ENCODE measurements at regions not wholly inside any gene's neighbourhood (a gene's known extent, or its start where the extent isn't known, plus 50 kb on each side); places are given as distances from the start of the nearest gene placed in this dataset.

DNA sequence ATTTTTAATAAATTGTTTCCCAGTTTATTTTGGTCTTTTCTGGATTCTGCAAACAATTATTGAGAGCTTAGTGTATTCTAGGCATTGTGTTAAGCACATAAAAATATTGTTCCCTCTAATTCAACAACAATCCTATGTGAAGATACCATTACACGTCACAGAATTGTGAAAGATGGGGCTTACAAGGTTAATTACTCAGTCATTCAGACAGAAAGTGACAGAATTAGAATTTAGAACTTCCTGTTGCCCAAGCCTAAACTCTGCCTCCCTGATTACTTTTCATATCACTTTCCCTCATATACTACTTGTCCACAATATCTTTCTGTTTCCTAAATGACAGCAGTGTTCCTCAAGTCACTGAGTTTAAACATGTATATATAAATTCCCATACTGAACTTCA, 186.7 kb upstream of the VEGFC start:
- no peak for DNase-seq (ENCODE audit: low spot score)

DNA sequence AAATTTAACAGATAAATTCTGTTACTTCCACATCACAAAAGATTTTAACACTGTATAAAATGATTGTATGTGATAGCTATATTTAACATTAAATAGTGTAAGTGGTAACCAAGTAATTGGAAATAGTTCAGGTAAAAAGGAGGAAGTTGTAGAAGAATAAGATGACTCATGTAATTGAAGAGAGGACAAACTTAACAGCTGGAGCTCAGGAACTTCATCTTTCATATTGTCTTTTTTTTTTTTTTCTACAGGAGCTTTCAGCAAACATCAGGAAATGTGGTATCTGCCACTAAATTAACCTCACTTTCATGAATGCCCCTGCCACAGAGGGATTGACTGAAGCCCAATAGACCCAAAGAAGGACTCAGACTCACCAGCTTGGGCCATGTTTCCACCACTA, 188.4 kb upstream of the VEGFC start:
- DNase-seq (ENCODE audit: low spot score) = no peak

DNA sequence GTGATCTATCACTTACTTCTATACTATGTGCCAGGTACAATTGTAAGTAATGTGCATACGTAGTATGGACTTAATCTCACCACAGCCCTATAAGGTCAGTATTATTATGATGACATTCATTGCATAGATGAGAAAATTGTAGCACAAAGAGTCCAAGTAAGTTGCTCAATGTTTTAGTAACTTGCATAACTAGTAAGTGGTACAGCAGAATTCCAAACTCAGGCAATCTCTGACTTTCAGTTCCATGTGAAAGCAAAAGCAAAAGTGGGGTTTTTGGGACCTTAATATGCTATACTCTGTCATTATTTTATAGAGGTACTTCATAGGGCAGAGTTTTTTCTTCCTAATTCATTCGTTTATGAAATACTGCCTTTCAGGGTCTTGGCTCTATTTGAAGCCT, 188.8 kb upstream of the VEGFC start:
- DNase-seq (ENCODE audit: low spot score) = no peak

DNA sequence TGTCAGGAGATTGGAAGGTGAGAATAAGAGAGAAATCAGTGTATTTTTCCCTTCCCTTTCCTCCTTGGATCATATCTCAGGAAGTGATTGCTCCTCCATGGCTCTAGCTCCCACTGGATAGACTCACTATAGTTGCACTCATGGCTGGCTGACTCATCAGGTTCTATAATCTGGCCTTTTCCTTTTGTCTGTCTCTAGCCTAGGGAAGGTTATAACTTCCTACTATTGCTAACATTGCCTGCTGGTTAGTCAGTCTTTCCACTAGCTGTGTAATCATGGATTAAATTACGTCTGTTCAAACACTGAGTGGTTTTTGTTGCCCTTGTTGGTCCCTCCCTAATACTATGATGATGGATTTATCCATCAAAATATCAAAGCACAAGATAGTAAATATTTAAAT, 195.5 kb upstream of the VEGFC start:
- DNase-seq (ENCODE audit: low spot score) = no peak

- no peak for DNase-seq (ENCODE audit: low spot score)
Observed at GRCh38 chr4:176989186-176989585, 196.5 kb upstream of the VEGFC start.

DNA sequence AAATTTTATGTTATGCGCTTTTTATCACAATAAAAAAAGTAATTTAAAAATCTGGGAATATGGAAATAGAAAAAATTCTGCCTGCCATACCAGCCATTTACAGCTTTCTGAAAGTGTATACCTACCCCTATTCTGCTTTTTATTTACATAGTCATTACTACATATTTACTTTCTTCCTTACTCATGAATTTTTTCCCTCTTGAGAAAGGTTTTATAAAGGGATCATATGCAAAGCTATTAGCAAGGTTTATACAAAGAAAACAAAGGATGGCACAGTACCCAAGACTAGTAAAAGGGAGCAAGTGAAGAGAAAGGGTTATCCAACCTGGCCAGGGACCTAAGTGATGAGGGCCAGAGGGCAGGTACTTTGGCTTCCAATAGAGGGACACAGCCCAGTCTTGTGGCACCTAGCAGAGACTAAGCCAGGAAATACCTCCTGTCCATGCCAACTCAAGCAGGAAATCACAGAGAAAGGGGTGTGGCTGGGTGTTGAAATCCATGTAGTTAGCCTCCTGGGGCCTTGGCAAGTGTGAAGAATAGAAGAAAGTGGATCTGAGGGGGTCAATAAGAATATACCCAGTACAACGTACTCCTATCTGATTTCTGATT, 207.3 kb upstream of the VEGFC start:
- DNase-seq (ENCODE audit: low spot score) = no peak

DNA sequence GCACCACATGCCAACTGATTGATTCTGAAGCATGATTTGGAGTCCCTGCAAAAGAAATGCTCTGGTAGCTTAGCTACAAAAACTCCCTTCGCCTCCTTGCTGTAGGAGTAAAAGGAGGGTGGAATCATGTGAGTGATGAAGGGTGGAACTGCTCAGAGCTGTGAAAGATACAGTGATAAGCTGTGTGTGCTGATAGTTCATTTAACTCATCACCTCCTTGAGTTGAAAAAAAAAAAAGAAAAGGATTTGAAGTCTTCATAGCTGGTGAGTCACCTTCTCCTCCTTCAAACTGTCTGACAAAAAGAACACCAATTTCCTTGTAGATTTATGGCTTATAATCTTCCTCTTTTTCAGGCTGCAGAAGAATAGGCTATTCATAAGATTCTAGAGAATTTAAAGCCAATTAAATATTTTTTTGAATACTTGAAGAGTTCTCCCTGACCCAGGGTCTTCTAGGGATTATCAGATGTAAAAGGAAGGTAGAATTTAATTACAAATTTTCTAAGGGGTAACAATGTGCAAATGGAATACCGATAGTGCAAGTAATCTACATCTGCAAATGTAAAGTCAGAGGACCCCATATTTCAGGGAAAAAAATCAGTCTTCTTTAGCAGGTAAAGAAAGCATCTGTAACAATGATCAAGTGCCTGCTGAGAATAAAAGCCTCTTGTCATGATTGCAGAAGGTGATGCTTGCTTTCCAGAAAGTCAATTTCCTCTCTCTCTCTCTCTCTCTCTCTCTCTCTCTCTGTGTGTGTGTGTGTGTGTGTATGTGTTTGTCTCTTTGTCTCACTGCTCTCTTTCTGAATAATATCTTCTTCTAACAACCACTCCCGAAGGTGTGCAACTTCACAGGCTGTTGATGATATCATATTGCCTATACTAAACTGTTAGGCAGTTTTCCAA, 208.8 kb upstream of the VEGFC start:
- DNase-seq (ENCODE audit: low spot score) = no peak

GRCh38 chr4:177005674-177006230, 213.0 kb upstream of the VEGFC start:
- DNase-seq (ENCODE audit: low spot score) = no peak

GRCh38 chr4:177006331-177006730, 213.6 kb upstream of the VEGFC start:
- DNase-seq (ENCODE audit: low spot score) = no peak

GRCh38 chr4:177008071-177008835, 215.5 kb upstream of the VEGFC start:
- no peak for DNase-seq (ENCODE audit: low spot score)

GRCh38 chr4:177008836-177009501, 216.2 kb upstream of the VEGFC start:
- DNase-seq (ENCODE audit: low spot score) = no peak

GRCh38 chr4:177010418-177010817, 217.7 kb upstream of the VEGFC start:
- DNase-seq (ENCODE audit: low spot score) = no peak

- no peak for DNase-seq (ENCODE audit: low spot score)
Observed at GRCh38 chr4:177012918-177013545, 220.3 kb upstream of the VEGFC start.

GRCh38 chr4:177016541-177017141, 223.9 kb upstream of the VEGFC start:
- no peak for DNase-seq (ENCODE audit: low spot score)

DNA sequence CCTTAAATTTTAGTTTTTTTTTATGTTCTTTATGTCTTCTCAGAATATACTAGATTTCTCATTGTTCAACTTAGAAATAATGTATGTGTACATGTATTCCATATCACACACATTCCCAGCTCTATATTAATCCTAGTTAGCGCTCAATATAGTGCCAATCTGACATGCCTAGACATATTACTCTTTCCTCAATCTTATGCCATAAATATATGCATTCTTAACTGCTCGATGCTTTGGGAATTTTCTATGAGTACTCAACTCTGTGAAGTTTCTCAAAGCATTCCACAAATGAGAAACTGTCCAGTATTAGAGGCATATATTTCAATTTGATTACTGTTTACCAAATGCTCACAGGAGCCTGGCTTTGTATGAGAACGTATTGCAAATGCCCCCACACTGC, 231.2 kb upstream of the VEGFC start:
- no peak for DNase-seq (ENCODE audit: low spot score)

GRCh38 chr4:177032341-177032740, 239.6 kb upstream of the VEGFC start:
- no peak for DNase-seq (ENCODE audit: low spot score)

DNA sequence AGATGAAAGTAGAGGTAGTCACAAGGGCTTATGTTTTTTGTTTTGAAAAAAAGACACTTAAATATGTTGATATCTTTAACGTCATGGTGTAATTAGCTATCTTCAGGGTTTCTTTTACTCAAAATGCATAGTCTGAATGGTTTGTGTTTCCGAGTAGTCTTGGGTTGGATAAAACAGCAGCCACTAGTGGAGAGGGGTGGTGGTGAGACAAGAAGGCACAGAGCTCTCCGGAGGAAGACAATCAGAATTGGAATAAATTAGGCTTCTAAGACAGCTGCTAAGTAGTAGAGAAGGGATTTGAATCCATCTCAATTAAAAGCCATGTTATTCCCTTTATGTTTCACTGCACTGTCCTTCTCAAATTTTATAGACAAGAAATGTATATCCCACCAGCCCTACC, 240.4 kb upstream of the VEGFC start:
- DNase-seq (ENCODE audit: low spot score) = no peak

- no peak for DNase-seq (ENCODE audit: low spot score)
Observed at GRCh38 chr4:177033632-177034031, 240.9 kb upstream of the VEGFC start.

- DNase-seq (ENCODE audit: low spot score) = no peak
Observed at GRCh38 chr4:177041356-177041755, 248.6 kb upstream of the VEGFC start.

DNA sequence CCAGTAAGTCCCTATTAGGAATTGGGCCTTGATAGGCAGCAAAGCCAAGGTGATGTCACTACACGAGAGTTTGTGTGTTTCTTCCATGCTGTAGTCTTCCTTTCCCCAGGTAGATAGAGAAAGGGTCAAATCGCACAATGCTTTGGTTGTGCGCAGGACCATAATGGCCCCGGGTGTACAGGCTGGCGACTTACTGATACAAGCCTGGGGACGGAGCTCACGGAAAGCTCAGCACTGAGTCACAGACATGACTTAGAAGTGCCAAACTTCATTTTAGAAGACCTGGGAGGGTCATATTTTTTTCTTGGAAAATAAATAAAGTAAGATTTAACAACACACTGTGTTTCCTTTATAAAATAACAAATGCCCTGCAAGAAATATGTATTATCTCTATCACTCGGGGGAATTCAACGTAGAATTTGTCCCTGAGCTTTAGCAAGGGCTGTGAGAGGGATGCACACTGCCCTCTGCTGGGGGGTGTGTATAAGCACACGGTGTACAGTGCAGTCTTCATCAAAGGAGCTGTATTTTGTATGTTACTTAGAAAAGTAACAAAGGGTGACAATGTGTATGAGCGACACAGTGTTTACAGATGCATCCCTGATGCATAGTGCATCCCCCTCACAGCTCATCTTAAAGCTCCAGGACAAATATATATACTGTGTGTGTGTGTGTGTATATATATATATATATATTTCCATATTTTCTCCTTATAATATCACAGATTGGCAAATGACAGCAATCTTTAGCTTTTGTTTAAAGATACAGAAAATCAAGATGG, 254.5 kb upstream of the VEGFC start:
- DNase-seq (ENCODE audit: low spot score) = peak; percentile 66

- DNase-seq (ENCODE audit: low spot score) = no peak
Observed at GRCh38 chr4:177047851-177048174, 255.1 kb upstream of the VEGFC start.
